NCI-H1105 (cell line): ENCODE measurements at regions not wholly inside any gene's neighbourhood (a gene's known extent, or its start where the extent isn't known, plus 50 kb on each side); places are given as distances from the start of the nearest gene placed in this dataset.
"Not testable (repeated sequence)": the region's sequence is repeated elsewhere in the genome, so short reads cannot be mapped to it uniquely, and the experiment has no call there.

Experiments
- DNase-seq: peaks from one replicate; lab custom pipeline; 2025; lab: John Stamatoyannopoulos, UW

DNA sequence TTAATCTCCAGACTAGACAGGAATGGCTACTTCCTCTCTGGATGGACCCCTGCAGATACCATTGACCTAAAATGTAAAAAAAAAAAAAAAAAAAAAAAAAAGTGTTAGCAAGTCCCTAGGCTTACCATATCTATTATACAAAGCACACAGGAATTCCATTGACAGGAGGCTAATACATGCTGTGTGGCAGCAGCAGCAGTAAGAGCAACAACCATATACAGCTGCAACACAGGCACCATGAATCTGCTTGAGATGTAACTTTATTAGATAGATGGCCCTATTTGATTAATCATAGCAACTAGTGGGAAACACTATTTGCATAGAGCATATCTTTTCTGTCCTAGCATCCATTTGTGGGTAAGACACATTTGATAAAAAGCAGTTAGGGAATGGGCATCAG is 1447.1 kb downstream of the FAM181B start:
- DNase-seq = no peak

DNA sequence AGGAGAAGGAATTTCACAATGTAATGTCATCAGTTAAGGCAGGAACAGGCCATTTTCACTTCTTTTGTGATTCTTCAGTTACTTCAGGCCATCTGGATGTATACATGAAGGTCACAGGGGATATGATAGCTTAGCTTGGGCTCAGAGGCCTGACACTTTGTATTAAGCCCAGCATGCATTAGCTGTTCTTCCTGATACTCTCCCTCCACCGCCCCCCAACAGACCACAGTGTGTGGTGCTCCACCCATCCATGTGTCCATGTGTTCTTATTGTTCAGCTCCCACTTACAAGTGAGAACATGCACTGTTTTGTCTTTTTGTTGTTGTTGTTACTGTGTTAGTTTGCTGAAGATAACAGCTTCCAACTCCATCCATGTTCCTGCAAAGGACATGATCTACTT is 1453.4 kb downstream of the FAM181B start:
- not testable (repeated sequence) for DNase-seq

DNA sequence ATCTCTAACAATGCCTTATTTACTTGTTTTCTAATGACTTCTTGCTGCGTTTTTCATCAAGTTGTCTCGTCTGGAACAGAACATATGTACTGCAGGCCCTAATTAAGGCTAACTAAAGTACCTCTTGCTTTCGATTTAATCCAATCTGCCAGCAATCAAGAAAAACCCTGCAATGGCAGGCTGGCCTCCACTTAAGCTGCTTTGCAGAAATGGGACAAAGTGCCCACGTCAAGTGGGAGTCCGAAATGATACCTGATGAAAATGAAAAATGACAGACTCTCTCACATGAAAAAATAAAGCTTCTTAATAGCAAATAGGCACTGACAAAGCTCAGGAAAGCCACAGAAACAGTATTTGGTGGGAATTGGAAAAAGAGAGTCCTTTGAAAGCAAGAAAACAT is 1454.7 kb downstream of the FAM181B start:
- DNase-seq = no peak

- no peak for DNase-seq
Measured at GRCh38 chr11:81270686-81271085, 1463.0 kb downstream of the FAM181B start.

- no peak for DNase-seq
Measured at GRCh38 chr11:81267246-81267645, 1466.4 kb downstream of the FAM181B start.

DNA sequence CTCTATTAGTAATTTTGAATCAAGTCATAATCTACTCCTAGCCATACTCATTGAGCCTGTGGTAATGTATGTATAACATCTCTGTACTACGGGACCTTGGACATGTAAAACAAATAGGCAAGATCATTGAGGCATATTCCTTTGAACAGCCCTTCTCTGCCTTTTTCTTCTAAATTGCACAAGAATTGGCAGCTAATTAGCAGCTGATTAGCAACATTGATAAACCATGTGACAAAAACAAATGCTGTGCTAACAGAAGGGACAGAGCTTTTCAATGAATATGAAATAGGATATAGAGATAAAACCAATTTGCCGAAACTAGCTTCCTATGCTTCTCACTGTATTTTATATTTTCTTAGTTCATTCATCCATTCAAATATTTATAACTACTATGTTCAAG is 1474.2 kb downstream of the FAM181B start:
- DNase-seq = no peak

DNA sequence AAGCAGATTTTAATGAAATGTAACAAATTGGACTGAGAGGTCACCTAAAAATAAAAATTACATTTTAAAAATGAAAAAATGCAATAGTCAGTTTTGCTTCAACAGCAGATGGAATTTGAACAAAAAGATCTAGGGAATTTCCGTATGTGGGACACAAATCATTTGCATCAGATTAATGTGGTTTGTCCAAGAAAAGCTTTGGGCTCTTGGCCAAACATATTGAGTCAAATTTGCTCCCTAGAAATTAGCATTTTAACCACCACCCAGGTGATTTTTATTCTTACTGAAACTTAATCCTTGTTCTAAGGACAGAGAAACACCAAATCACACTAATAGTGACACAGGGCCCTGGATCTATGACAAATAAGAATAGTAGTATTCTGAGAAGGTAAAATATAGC is 1477.8 kb downstream of the FAM181B start:
- no peak for DNase-seq

DNA sequence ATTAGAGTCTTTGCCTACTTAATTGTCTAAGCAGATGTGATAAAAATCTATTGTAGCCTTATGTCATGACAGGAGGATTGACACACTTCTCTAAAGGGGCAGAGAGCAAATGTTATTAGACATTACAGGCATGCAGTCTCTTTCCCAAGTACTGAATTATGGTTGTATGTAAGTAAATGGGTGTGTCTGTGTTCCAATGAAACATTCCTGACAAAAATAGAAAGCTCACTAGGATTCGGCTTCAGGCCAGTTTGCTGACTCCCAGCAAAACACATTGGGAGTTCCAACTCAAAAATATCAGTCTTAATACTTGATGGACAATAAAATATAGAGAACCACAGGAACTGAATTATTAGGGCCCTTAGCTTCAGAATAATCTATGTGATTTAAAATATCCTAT is 1480.4 kb downstream of the FAM181B start:
- DNase-seq = no peak

DNA sequence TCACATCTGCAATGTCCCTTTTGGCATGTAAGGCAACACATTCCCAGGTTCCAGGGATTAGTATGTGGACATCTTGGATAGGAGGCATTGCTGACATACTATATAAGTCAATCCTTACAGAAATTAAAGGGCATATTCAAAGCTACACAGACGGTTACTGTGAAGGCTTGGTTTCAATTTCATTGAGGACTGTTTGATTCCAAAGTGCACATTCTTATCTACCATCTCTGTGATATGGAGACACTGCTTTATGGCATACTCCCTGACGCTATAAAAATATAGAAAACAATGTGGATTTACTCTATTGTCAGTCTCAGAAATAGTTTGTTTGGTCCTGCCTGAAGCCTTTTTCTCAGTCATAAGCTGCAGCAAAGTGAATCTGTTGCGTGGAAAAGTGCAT is 1486.7 kb downstream of the FAM181B start:
- no peak for DNase-seq

GRCh38 chr11:81245791-81246190 is 1487.9 kb downstream of the FAM181B start:
- no peak for DNase-seq

GRCh38 chr11:81241672-81242275 is 1491.9 kb downstream of the FAM181B start:
- no peak for DNase-seq

GRCh38 chr11:81237139-81237538 is 1496.5 kb downstream of the FAM181B start:
- DNase-seq = peak; percentile 73

DNA sequence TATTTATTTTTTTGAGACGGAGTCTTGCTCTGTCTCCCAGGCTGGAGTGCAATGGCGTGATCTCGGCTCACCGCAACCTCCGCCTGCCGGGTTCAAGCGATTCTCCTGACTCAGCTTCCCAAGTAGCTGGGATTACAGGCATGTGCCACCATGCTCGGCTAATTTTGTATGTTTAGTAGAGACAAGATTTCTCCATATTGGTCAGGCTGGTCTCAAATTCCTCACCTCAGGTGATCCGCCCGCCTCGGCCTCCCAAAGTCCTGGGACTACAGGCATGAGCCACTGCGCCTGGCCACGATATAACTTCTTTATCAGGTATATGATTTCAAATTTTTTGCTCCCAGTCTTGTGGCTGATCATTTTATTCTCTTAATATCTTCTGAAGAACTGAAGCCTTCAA is 1506.3 kb downstream of the FAM181B start:
- DNase-seq = not testable (repeated sequence)

DNA sequence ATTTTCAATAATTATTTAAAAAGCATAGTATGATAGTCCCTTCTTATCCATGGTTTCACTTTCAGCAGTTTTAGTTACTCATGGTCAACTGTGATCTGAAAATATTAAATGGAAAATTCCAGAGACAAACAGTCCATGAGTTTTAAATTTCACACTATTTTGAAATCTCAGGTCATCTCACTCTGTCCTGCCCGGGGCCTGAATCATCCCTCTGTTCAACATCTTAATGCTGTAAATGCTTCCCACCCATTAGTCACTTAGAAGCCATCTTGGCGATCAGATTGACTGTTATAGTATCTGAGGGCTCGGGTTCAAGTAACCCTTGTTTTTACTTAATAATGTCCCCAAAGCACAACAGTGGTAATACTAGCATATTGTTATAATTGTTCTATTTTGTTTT is 1509.3 kb downstream of the FAM181B start:
- no peak for DNase-seq

GRCh38 chr11:81222491-81222890 is 1511.2 kb downstream of the FAM181B start:
- no peak for DNase-seq

- no peak for DNase-seq
Measured at GRCh38 chr11:81220146-81220895, 1513.3 kb downstream of the FAM181B start.

DNA sequence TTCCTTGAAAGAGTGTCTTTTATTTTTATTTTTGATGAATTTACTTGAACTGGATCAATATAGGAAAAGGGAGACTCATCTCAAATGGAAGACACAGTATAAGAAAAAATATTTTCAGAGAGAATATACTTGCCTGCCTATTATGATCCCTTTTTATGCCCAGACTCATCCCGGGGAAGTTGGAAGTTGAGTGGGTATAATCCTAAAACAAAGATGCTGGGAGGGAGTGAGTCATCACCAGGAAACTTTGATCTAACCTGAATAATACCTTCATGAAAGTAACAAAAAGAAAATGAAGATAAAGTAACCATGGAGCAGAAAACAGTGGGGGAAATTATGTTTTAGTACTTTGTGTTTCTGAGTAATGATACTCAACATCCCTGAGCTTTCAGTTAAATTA is 1514.0 kb downstream of the FAM181B start:
- DNase-seq = no peak

GRCh38 chr11:81218440-81218839 is 1515.2 kb downstream of the FAM181B start:
- no peak for DNase-seq

- DNase-seq = no peak
Measured at GRCh38 chr11:81211050-81211449, 1522.6 kb downstream of the FAM181B start.

DNA sequence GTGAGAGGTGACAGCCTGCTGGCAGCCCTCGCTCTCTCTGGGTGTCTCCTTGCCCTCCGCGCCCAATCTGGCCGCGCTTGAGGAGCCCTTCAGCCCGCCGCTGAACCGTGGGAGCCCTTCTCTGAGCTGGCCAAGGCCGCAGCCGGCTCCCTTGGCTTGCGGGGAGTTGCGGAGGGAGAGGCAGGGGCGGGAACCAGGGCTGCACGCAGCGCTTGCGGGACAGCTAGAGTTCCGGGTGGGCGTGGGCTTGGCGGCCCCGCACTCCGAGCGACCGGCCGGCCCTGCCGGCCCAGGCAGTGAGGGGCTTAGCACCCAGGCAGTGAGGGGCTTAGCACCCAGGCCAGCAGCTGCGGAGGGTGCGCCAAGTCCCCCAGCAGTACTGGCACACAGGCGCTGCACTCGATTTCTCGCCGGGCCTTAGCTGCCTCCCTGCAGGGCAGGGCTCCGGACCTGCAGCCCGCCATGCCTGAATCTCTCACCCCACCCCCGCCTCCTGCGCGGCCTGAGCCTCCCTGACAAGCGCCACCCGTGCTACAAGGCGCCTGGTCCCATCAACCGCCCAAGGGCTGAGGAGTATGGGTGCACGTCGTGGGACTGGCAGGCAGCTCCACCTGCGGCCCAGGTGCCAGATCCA is 1526.1 kb downstream of the FAM181B start:
- DNase-seq = no peak

DNA sequence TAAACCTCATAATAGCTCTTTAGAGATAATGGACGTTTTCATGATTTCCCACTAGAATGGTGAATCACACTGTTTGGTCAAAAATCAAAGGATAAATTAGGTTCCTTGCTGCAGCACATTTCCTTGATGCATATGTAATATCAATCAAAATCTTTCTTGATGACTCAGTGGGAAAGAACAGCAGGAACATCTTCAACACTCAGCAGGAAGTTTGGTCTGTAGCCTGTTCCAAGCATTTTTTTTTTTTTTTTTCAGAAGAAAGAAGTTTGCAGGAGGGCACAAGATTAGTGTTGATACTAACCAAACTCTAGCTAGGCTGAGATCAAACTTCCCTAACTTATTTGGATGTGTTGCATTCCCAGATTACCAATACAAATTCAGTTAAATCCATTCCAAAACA is 1529.8 kb downstream of the FAM181B start:
- DNase-seq = no peak

DNA sequence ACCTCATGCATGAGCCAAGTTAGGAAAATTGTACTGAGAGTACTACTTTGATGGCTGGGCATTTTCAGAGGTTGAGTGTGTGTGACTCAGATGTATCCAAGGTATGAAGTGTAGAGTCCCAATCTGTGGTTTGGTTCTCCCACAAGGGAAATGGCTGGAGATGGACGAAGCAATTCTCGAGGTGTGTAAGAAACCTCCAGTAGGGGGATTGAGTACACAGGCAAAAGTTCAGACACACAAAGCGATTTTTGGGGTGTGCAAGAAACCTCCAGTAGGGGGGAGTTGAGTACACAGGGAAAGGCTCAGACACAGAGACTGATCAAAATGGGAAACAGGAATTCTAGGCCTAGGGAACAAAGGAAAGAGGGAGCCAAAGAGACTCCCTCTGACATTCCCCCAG is 1536.3 kb downstream of the FAM181B start:
- DNase-seq = no peak

DNA sequence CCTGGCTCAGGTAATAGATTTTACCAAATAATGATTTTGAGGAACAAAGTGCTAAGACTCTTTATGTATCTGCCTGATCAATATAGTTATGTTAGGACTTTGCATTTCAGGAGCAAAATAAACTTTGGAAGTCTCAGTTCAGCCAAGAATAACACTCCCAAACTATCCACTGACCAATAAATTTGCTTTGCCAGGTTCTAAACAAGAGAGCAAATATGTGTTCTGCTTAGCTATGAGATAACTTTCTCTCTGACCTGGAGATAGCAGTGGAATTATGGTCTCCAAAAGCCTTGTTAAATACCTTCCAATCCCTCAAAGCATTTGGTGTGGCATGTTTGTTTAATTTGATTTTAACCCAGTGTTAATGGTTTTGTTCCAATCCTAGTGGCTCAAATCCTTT is 1541.1 kb downstream of the FAM181B start:
- no peak for DNase-seq
